ENCODE measurements at regions not wholly inside any gene's neighbourhood (a gene's known extent, or its start where the extent isn't known, plus 50 kb on each side); places are given as distances from the start of the nearest gene placed in this dataset.

DNA sequence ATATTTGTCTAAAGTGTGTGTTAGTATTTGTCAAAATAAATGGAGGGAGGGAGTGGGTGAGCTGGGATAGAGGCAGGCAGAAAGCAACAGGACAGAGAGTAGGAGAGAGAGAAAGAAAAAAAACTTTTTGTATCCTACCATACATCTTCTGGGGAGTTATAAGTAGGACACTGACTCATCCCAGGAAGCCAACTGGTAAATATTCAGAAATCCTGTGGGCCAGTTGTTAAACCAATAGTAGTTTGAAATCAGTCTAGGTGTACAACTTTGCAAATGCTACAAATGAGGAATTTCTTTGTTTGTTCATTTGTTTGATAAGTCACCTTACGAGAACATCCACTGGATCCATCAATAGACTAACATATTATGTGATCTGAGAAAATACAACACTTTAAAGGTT lies 980.9 kb downstream of the GATA3 start:
- no peak overlapping the region for H3K4me3 Mint-ChIP-seq (ENCODE audit: unreplicated experiment)
- Histone ChIP-seq H3K4me3 (ENCODE audit: low read depth, low read length) (no peak overlapping the region), H3K9me3 (no peaks in the 10 kb centered on the region), H3K27me3 (replicated peaks; ENCODE audit: control insufficient read depth, insufficient read depth, low read length) (no peaks in the 10 kb centered on the region), H3K36me3 (ENCODE audit: control insufficient read depth, insufficient read depth, low read length) (no peaks in the 10 kb centered on the region), H3K4me1 (no peaks in the 10 kb centered on the region)
- no peaks in the 10 kb centered on the region for H3K9me3 Mint-ChIP-seq (ENCODE audit: unreplicated experiment)
- CTCF ChIA-PET, result no interaction called here
- H3K4me1 Mint-ChIP-seq (ENCODE audit: low read depth, unreplicated experiment), result no peaks in the 10 kb centered on the region
- TF ChIP-seq CTCF (IDR thresholded peaks at IDR 0.05; ENCODE audit: insufficient read depth in 1 of 2, low read depth in 1 of 2, low read length in 1 of 2, severe bottlenecking in 1 of 2, unreplicated experiment in 1 of 2), result no peak
- POLR2A ChIA-PET, result no interaction called here
- BruUV-seq (replicated peaks), result no TSS peak
- no peak for DNase-seq
- no peak overlapping the region for H3K27ac Mint-ChIP-seq (ENCODE audit: unreplicated experiment)
- H3K27me3 Mint-ChIP-seq (ENCODE audit: insufficient read depth, unreplicated experiment), result peaks cover 7% of the 10 kb centered on the region
- no peaks in the 10 kb centered on the region for H3K36me3 Mint-ChIP-seq (ENCODE audit: insufficient read depth, unreplicated experiment)
- intact Hi-C loops (cut with micrococcal nuclease; ENCODE audit: unreplicated experiment), result no loop called here

GRCh38 chr10:9036711-9037204 lies 982.3 kb downstream of the GATA3 start:
- Mint-ChIP-seq H3K27ac (ENCODE audit: unreplicated experiment) (no peak overlapping the region), H3K27me3 (ENCODE audit: insufficient read depth, unreplicated experiment) (peaks cover 10% of the 10 kb centered on the region), H3K4me3 (ENCODE audit: unreplicated experiment) (no peak overlapping the region), H3K36me3 (ENCODE audit: insufficient read depth, unreplicated experiment) (no peaks in the 10 kb centered on the region), H3K9me3 (ENCODE audit: unreplicated experiment) (no peaks in the 10 kb centered on the region), H3K4me1 (ENCODE audit: low read depth, unreplicated experiment) (no peaks in the 10 kb centered on the region)
- intact Hi-C loops (cut with micrococcal nuclease; ENCODE audit: unreplicated experiment), result no loop called here
- Histone ChIP-seq H3K4me1 (no peaks in the 10 kb centered on the region), H3K36me3 (ENCODE audit: control insufficient read depth, insufficient read depth, low read length) (no peaks in the 10 kb centered on the region), H3K9me3 (no peaks in the 10 kb centered on the region), H3K27me3 (replicated peaks; ENCODE audit: control insufficient read depth, insufficient read depth, low read length) (no peaks in the 10 kb centered on the region), H3K4me3 (ENCODE audit: low read depth, low read length) (no peak overlapping the region)
- POLR2A ChIA-PET, result no interaction called here
- TF ChIP-seq CTCF (IDR thresholded peaks at IDR 0.05; ENCODE audit: insufficient read depth in 1 of 2, low read depth in 1 of 2, low read length in 1 of 2, severe bottlenecking in 1 of 2, unreplicated experiment in 1 of 2), result no peak
- CTCF ChIA-PET, result no interaction called here
- DNase-seq, result no peak
- no TSS peak for BruUV-seq (replicated peaks)

DNA sequence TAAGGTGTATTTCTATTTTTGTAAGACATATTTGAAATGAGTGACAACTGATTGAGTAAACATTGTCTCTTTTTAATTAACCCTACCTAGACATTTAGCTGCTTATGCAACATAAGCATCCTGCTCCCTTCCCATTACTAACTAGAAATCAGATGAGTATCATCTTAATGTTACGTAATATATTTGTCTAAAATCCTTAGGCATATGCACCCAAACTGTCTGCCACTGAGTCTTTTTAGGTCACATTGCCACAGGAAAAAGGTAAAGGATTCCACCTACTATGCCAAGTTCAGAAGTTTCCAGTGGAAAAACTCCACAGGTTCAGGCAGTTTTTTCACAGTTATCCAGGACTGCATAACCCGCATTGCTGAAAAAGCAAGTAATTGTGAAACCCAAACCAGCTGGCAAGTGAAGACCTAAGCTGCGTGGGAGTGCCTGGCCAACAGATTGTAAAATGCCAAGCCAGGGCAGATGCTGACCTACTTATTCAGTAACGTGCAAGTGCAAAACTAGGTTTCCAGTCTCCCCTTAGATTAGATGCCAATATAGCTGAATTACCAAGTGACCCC lies 983.7 kb downstream of the GATA3 start:
- no peaks in the 10 kb centered on the region for H3K36me3 ChIP-seq (ENCODE audit: control insufficient read depth, insufficient read depth, low read length)
- CTCF ChIA-PET, result no interaction called here
- TF ChIP-seq CTCF (IDR thresholded peaks at IDR 0.05; ENCODE audit: insufficient read depth in 1 of 2, low read depth in 1 of 2, low read length in 1 of 2, severe bottlenecking in 1 of 2, unreplicated experiment in 1 of 2), result no peak
- H3K4me1 ChIP-seq, result no peaks in the 10 kb centered on the region
- no TSS peak for BruUV-seq (replicated peaks)
- intact Hi-C loops (cut with micrococcal nuclease; ENCODE audit: unreplicated experiment), result no loop called here
- no peak overlapping the region for H3K4me3 ChIP-seq (ENCODE audit: low read depth, low read length)
- Mint-ChIP-seq H3K27me3 (ENCODE audit: insufficient read depth, unreplicated experiment) (peaks cover 10% of the 10 kb centered on the region), H3K36me3 (ENCODE audit: insufficient read depth, unreplicated experiment) (no peaks in the 10 kb centered on the region), H3K9me3 (ENCODE audit: unreplicated experiment) (no peaks in the 10 kb centered on the region), H3K27ac (ENCODE audit: unreplicated experiment) (no peak overlapping the region), H3K4me1 (ENCODE audit: low read depth, unreplicated experiment) (no peaks in the 10 kb centered on the region), H3K4me3 (ENCODE audit: unreplicated experiment) (no peak overlapping the region)
- POLR2A ChIA-PET, result no interaction called here
- no peaks in the 10 kb centered on the region for H3K27me3 ChIP-seq (replicated peaks; ENCODE audit: control insufficient read depth, insufficient read depth, low read length)
- DNase-seq, result no peak
- H3K9me3 ChIP-seq, result no peaks in the 10 kb centered on the region
